B cell (primary cell): ENCODE measurements at regions not wholly inside any gene's neighbourhood (a gene's known extent, or its start where the extent isn't known, plus 50 kb on each side); places are given as distances from the start of the nearest gene placed in this dataset.

Experiments
- EZH2 ChIP-seq: IDR thresholded peaks from 2 replicates; pipeline ENCODE4 v1.6.1; 2012; ENCODE audit warnings: borderline replicate concordance, low read depth, mild to moderate bottlenecking, moderate library complexity, low read length; ENCODE audit not compliant: insufficient read depth, poor library complexity, severe bottlenecking
- TF ChIP-seq, protein P1 (sequence below): fragments of 200-600 bp; IDR thresholded peaks from one replicate; pipeline ENCODE4 v1.8.0; 2022; ENCODE audit warnings: antibody characterized with exemption, mild to moderate bottlenecking

DNA sequence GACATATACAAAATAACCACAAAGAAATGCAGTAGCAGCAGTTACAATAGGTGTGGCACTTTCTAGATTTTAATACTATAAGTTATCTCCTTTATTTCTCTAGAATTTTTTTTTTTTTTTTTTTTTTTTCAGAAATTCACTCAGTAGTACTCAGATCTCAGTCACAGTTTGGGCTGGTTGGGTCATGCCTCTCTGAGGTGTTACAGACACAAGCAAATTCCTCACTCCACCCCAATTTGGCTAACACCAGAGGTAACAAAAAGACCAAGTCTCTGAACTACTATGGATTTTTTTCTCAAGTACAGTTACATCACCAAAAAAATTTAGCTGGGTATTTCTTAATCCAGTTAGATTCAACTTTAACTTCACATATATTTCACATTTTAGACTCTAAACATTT, 985.1 kb upstream of the LRRN3 start:
- TF ChIP-seq, protein P1, sequence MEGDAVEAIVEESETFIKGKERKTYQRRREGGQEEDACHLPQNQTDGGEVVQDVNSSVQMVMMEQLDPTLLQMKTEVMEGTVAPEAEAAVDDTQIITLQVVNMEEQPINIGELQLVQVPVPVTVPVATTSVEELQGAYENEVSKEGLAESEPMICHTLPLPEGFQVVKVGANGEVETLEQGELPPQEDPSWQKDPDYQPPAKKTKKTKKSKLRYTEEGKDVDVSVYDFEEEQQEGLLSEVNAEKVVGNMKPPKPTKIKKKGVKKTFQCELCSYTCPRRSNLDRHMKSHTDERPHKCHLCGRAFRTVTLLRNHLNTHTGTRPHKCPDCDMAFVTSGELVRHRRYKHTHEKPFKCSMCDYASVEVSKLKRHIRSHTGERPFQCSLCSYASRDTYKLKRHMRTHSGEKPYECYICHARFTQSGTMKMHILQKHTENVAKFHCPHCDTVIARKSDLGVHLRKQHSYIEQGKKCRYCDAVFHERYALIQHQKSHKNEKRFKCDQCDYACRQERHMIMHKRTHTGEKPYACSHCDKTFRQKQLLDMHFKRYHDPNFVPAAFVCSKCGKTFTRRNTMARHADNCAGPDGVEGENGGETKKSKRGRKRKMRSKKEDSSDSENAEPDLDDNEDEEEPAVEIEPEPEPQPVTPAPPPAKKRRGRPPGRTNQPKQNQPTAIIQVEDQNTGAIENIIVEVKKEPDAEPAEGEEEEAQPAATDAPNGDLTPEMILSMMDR, result no peak
- TF ChIP-seq EZH2, result no peak
